T-helper 2 cell treated with Interferon-gamma antibody and Interleukin-4, amounts not matched to agents 5 μg/mL and 100 μg/mL, for 36 hours (primary cell): ENCODE measurements at regions not wholly inside any gene's neighbourhood (a gene's known extent, or its start where the extent isn't known, plus 50 kb on each side); places are given as distances from the start of the nearest gene placed in this dataset.

Experiments
- DNase-seq: peaks from one replicate; pipeline ENCODE4 v3.0.0; 2021; ENCODE audit warnings: low spot score
- H3K27ac Mint-ChIP-seq: one replicate; pipeline ENCODE4 v1.8.0; 2021; ENCODE audit warnings: mild to moderate bottlenecking, mixed read lengths
- H3K27me3 Mint-ChIP-seq: one replicate; pipeline ENCODE4 v1.8.0; 2021; ENCODE audit warnings: low read depth, mixed read lengths
- H3K36me3 Mint-ChIP-seq: one replicate; pipeline ENCODE4 v1.8.0; 2021; ENCODE audit warnings: low read depth, mixed read lengths
- H3K4me1 Mint-ChIP-seq: one replicate; pipeline ENCODE4 v1.8.0; 2021; ENCODE audit warnings: low read depth, mixed read lengths
- H3K4me3 Mint-ChIP-seq: one replicate; pipeline ENCODE4 v1.8.0; 2022; ENCODE audit warnings: mild to moderate bottlenecking, moderate library complexity, mixed read lengths
- H3K9me3 Mint-ChIP-seq: one replicate; pipeline ENCODE4 v1.8.0; 2021; ENCODE audit warnings: mixed read lengths

DNA sequence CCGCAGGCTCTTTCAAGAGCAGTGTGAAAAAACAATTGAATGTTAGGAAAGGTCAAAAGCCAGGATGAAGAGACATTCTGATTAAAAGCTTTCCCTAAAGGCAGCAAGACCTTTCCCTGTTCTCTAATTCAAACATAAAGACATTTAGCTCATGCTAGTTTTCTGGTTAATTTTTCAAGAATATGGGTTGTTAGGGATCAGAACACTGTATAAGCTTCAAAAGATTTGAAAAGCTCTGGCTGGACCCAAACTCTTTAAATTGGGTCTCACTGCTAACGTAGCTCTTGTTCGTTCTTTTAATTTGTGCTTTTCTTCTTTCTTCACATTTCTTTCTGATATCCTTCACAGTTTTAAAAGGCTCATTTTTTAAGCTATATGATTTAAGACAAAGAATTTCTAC lies 877.0 kb downstream of the EFNB2 start:
- H3K27ac Mint-ChIP-seq, result no peak overlapping the region
- H3K27me3 Mint-ChIP-seq, result no peaks in the 10 kb centered on the region
- DNase-seq, result no peak
- H3K36me3 Mint-ChIP-seq, result no peaks in the 10 kb centered on the region
- no peak overlapping the region for H3K4me3 Mint-ChIP-seq
- H3K4me1 Mint-ChIP-seq, result no peaks in the 10 kb centered on the region
- H3K9me3 Mint-ChIP-seq, result peaks cover 3% of the 10 kb centered on the region

DNA sequence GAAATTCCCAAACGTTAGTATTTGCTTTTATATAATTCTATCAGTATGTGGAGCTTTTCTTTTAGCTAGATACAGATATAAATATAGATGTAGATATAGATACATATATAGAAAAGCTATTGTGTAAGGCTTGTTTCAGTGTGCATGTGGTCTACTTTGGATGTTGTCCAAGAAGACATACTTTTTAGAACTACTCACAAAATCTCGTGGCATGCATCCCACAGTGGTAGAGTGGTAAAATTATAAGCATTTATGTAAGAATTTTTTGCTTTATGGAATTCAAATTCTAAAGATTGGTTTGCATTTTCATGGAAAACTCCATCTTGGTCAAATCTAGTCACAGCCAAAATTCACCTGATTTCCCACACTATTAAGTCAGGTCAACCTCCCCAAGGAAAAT lies 880.4 kb downstream of the EFNB2 start:
- Mint-ChIP-seq H3K36me3 (no peaks in the 10 kb centered on the region), H3K27me3 (no peaks in the 10 kb centered on the region), H3K4me1 (no peaks in the 10 kb centered on the region), H3K4me3 (no peak overlapping the region), H3K9me3 (peaks cover 3% of the 10 kb centered on the region), H3K27ac (no peak overlapping the region)
- no peak for DNase-seq

DNA sequence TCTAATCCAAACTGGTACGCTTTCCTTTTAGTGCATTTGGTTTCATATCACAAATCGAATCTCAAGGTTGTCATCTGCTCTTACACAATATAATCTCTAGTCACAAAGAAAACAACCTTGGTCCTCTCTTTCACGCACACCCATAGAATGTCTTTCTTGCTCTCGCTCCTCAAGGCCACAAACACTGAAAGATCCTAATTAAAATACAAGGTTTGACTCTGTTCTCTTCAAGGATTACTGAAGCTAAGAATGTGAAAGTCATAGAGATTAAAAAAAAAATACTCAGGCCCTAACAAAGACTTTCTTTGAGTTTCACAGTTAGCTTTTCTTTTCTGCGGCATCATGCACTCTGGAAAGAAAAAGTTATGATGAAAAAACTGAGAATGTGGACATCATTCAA lies 891.5 kb downstream of the EFNB2 start:
- DNase-seq, result no peak
- Mint-ChIP-seq H3K4me3 (no peak overlapping the region), H3K27ac (no peak overlapping the region), H3K27me3 (no peaks in the 10 kb centered on the region), H3K4me1 (no peaks in the 10 kb centered on the region), H3K9me3 (peaks cover 14% of the 10 kb centered on the region), H3K36me3 (no peaks in the 10 kb centered on the region)

DNA sequence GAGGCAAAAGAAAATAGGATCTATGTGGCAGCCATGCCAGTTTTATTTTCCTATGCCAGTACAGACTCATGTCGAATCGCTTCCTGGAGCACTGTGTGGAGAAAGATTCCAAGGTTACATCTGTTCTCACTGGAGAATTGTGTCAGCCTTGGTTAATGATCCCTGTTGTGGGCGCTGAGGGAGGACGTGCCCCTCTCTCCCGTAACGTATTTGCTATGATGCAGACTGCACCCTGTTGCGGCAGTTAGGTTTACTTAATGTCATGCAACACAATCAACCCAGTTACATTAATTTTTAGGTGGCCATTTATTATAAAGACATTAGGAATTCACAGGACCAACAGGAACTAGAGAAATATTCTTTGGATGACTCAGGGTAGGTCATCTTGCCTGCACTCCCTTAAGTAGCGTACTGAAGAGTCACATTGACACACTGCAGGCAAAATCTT lies 892.9 kb downstream of the EFNB2 start:
- Mint-ChIP-seq H3K4me1 (no peaks in the 10 kb centered on the region), H3K27me3 (no peaks in the 10 kb centered on the region), H3K36me3 (no peaks in the 10 kb centered on the region), H3K4me3 (no peak overlapping the region), H3K9me3 (peaks cover 3% of the 10 kb centered on the region), H3K27ac (no peak overlapping the region)
- DNase-seq, result no peak

DNA sequence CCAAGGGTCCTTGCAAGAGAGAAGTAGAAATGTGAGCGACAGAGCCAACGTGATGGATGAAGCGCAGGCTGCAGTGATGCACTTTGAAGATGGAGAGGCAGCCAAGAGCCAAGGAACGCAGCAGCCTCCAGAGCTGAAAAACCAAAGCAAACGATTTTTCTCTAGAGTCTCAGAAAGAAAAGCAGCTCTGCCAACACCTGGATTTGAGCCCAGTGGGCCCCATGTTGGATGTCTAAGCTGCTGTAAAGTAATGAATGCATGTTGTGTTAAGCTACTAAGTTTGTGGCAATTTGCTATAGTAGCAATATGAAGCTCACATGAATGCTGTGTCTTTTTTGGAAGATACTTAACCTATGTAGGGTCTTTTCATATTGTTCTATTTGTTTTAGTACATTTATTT lies 894.3 kb downstream of the EFNB2 start:
- Mint-ChIP-seq H3K4me3 (no peak overlapping the region), H3K9me3 (peaks cover 3% of the 10 kb centered on the region), H3K27ac (no peak overlapping the region), H3K4me1 (no peaks in the 10 kb centered on the region), H3K27me3 (no peaks in the 10 kb centered on the region), H3K36me3 (no peaks in the 10 kb centered on the region)
- DNase-seq, result no peak

DNA sequence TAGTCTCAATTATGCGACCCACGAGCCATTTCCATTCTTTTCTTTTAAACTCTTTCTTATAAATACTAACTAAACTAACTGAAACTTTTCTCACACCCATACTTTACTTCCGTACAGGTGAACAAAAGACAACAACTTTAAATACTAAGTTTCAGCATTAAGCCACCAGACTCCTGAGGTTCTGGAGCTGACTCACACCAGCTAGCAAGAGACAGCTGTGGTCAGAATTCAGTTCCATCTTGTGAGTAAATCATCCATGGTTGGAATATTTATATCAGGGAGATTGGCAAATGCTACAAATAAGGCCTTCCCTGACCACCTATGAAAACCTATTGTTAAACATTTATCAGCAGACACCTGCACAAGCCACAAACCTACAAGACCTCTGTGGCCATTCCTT lies 897.0 kb downstream of the EFNB2 start:
- Mint-ChIP-seq H3K4me1 (no peaks in the 10 kb centered on the region), H3K9me3 (peaks cover 3% of the 10 kb centered on the region), H3K27me3 (no peaks in the 10 kb centered on the region), H3K4me3 (no peak overlapping the region), H3K27ac (no peak overlapping the region), H3K36me3 (no peaks in the 10 kb centered on the region)
- DNase-seq, result no peak

DNA sequence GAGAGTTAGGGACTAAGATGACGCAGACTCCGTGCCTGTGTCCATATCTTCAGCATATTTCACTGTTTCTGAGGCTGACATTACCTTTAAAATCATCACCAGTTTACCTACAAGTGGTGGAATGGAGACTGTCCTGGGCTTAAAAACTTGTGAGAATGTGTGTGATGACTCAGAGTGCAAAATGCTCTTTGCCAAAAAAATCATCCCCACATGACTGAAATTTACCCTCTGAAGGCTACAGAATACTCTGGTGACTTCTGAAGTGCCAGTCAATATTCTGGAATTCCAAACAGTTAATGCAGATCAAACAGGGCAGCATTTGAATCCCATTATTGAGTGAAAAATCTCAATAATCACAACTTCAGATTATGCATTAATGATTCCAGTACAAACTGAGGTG lies 901.4 kb downstream of the EFNB2 start:
- Mint-ChIP-seq H3K36me3 (no peaks in the 10 kb centered on the region), H3K9me3 (no peaks in the 10 kb centered on the region), H3K27me3 (no peaks in the 10 kb centered on the region), H3K27ac (no peak overlapping the region), H3K4me3 (no peak overlapping the region), H3K4me1 (no peaks in the 10 kb centered on the region)
- no peak for DNase-seq

DNA sequence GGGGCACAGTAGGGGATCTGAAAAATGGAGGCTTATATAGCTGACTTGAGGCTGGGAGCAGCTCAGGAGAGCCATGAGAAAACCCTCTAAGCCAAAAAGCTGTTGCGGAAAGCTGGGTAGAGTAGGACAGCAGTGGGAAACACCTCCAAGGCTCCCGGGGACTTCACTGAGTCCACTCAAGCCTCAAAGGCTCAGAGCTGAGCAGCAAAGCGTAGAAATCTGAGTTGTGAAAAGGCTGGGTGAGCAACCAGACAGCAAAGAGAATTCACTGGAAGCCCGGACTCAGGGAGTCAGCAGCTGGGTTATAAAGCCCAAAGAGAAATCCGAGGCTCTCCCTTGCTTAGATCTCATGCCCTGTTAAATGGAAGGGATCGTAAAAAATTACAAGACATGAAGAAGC lies 905.0 kb downstream of the EFNB2 start:
- Mint-ChIP-seq H3K4me1 (no peaks in the 10 kb centered on the region), H3K27ac (no peak overlapping the region)

DNA sequence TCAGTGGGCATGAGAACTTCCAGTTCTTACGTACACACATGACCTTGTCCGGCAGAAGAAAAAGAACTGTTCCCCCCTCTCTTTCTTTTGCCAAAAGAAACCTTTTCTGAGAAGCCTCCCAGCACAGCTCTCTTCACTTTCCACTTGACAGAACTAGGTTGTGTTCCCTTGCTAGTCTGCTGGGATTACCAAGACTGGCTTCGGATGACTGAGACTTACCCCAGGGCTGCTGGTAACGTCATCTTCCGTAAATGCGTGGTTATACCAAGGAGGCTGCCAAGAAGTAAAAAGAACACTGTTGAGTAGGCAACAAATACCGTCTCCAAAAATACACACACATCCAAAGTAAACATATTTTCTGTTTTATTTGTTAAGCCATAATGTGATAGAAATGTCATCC lies 908.2 kb downstream of the EFNB2 start:
- H3K36me3 Mint-ChIP-seq, result no peaks in the 10 kb centered on the region
- no peaks in the 10 kb centered on the region for H3K4me1 Mint-ChIP-seq
- no peak overlapping the region for H3K4me3 Mint-ChIP-seq
- H3K27ac Mint-ChIP-seq, result no peak overlapping the region
- DNase-seq, result no peak
- no peaks in the 10 kb centered on the region for H3K27me3 Mint-ChIP-seq
- H3K9me3 Mint-ChIP-seq, result no peaks in the 10 kb centered on the region

More for the DNA sequence above, 905.0 kb downstream of the EFNB2 start:
- no peak overlapping the region for H3K4me3 Mint-ChIP-seq
- DNase-seq, result no peak
- no peaks in the 10 kb centered on the region for H3K27me3 Mint-ChIP-seq
- no peaks in the 10 kb centered on the region for H3K9me3 Mint-ChIP-seq
- no peaks in the 10 kb centered on the region for H3K36me3 Mint-ChIP-seq

DNA sequence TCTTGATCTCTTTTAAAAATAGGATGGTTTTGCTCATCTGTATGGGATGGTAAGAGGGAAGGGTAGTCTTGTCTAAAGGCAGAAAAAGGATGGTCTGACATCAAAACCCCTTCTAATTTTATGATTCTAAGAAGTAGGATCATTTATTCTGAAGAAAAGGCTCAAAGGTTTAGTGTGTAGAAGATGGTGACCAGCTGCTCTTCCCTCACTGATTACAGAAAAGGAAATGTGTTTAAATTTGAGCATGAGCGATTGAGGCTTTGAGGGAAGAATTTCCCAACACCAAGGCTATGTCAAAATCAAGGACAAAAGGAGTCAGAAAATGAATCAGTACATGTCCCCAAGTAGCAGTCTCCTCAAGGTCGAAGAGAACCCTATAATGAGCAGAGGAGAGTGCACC lies 909.8 kb downstream of the EFNB2 start:
- Mint-ChIP-seq H3K9me3 (no peaks in the 10 kb centered on the region), H3K4me3 (no peak overlapping the region), H3K27ac (no peak overlapping the region), H3K4me1 (no peaks in the 10 kb centered on the region), H3K27me3 (no peaks in the 10 kb centered on the region), H3K36me3 (no peaks in the 10 kb centered on the region)
- no peak for DNase-seq

DNA sequence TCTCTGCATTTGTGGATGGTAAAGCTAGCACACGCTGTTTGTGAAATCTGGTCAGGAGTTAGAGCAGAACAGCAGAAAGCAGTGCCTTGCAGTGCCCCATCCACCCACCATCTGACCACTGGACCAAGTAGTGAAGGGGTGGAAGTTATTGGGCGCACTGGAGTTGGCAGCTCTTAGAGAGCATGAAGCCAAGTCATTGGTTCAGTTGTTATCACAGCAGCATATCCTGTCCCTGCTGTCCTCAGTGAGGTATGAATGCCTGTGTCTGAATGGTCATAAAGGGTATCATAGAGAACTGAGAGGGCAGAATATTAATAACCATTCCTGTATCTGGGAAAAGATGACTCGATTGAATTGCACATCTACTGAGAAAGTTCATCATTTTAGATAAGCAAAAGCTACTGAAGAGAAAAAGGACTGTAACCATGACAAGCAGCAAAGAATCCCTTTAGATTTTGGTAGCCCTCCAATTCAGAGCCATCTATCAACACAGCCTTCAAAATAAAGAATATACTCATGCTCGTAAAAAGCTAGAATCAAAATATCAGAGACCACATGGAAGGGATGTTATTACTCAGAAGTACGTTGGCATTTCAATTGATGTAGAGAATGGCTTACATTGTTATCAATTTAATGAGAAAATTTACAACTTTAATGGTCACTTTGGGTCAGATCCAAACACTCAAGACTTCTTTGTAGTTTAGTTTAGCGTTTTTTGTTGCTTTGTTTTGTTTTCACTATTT lies 919.0 kb downstream of the EFNB2 start:
- H3K36me3 Mint-ChIP-seq, result no peaks in the 10 kb centered on the region
- H3K9me3 Mint-ChIP-seq, result no peaks in the 10 kb centered on the region
- H3K27me3 Mint-ChIP-seq, result no peaks in the 10 kb centered on the region
- no peak for DNase-seq
- H3K27ac Mint-ChIP-seq, result no peak overlapping the region
- no peak overlapping the region for H3K4me3 Mint-ChIP-seq
- H3K4me1 Mint-ChIP-seq, result no peaks in the 10 kb centered on the region

DNA sequence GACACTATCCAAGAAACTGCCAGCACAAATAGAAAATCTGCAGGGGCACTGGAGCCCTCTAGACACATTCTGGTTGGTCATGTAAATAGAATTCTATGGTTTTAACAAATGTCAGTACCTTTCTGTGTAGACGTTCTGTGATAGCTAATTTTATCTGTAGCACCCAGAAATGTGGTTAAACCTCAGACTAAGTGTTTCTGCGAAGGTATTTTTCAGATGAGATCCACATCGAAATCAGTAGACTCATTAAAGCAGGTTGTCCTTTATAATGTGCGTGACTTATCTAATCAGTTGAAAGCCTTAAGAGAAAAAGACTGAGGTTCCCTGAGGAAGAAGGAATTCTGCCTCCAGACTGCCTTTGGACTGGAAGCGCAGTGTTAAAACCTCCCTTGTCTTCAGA lies 922.9 kb downstream of the EFNB2 start:
- H3K9me3 Mint-ChIP-seq, result no peaks in the 10 kb centered on the region
- H3K27me3 Mint-ChIP-seq, result no peaks in the 10 kb centered on the region
- no peak overlapping the region for H3K4me3 Mint-ChIP-seq
- DNase-seq, result no peak
- no peaks in the 10 kb centered on the region for H3K4me1 Mint-ChIP-seq
- no peaks in the 10 kb centered on the region for H3K36me3 Mint-ChIP-seq
- H3K27ac Mint-ChIP-seq, result no peak overlapping the region

DNA sequence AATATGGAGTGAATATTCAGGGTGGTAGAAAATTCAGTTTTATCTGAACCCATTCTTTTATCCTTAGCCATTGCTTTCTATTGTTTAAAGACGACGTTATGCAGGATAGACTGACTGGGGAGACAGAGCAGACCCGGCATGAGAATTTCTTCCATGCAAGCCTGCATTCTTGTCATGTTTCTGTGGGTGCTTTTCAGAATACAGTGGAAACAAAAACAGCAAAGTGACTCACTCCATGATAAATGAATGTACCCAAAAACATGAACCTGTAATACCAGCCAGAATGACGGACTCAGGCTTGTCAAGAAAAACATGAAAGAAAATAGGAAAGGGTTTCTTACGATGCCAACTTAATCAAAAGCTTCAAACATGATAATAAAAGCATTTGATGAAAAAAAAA lies 924.0 kb downstream of the EFNB2 start:
- Mint-ChIP-seq H3K4me3 (no peak overlapping the region), H3K9me3 (no peaks in the 10 kb centered on the region), H3K27me3 (no peaks in the 10 kb centered on the region), H3K27ac (no peak overlapping the region), H3K36me3 (no peaks in the 10 kb centered on the region), H3K4me1 (no peaks in the 10 kb centered on the region)
- no peak for DNase-seq

DNA sequence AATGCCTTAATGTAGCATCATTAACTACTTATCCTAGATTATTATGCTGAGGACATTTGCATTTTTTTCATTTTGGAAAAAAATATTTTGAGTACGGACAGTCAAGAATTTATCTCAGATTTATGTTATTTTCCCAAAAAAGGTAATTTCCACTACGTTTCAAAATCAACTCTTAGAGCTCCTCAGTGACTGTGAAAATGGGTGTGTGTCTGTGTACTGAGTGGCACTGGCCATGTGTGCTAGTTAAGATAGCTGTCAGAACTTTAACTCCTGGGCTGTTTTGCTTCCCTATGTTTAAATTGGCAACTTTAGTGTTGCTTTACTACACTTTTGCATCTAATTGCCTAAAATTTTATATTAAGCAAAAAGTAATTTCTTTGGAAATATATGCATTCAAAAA lies 927.4 kb downstream of the EFNB2 start:
- no peak for DNase-seq
- no peaks in the 10 kb centered on the region for H3K27me3 Mint-ChIP-seq
- no peaks in the 10 kb centered on the region for H3K9me3 Mint-ChIP-seq
- H3K36me3 Mint-ChIP-seq, result no peaks in the 10 kb centered on the region
- H3K4me1 Mint-ChIP-seq, result no peaks in the 10 kb centered on the region
- H3K27ac Mint-ChIP-seq, result no peak overlapping the region
- no peak overlapping the region for H3K4me3 Mint-ChIP-seq

DNA sequence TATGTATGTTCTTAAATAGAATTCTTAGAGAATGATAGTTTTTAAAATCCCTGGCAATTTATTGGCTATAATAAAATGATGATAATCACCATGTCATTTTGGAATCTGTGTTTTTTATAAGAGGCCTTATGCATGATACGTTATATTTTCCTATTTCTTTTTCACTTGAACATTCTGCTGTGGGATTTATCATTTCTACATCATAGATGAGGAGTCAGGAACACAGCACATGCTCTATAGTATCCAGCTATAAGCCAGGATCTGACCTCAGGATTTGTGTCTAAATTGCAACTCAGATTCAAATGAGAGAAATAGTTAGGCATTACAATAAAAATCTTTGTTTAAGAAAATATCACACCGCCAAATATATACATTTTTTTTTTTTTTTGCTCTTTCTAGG lies 928.0 kb downstream of the EFNB2 start:
- Mint-ChIP-seq H3K27ac (no peak overlapping the region), H3K9me3 (no peaks in the 10 kb centered on the region), H3K4me3 (no peak overlapping the region), H3K4me1 (no peaks in the 10 kb centered on the region), H3K27me3 (no peaks in the 10 kb centered on the region), H3K36me3 (no peaks in the 10 kb centered on the region)
- DNase-seq, result no peak
